HCT116 (cell line): ENCODE measurements at regions not wholly inside any gene's neighbourhood (a gene's known extent, or its start where the extent isn't known, plus 50 kb on each side); places are given as distances from the start of the nearest gene placed in this dataset.

Experiments
- ATAC-seq: fragments of 200-7000 bp; cut with Tn5 transposase; 2 replicates; pipeline ENCODE4 v1.9.1; 2020; ENCODE audit warnings: mild to moderate bottlenecking, moderate library complexity
- BruUV-seq: library from RNA; stranded (reverse); fragments of 400-500 nt; replicated peaks from 2 replicates; lab custom pipeline; 2021; lab: Mats Ljungman, UMichigan
- CTCF ChIA-PET: fragments of 300-600 bp; sonication (Branson Sonifier 250); formaldehyde crosslinking; loops from one replicate; lab custom pipeline; 2021; ENCODE audit warnings: antibody characterized with exemption; lab: Charles Lee
- POLR2A ChIA-PET: fragments of 300-600, 350-600 bp; sonication (Branson Sonifier 250); formaldehyde crosslinking; loops from one replicate; lab custom pipeline; 2021; ENCODE audit warnings: antibody characterized with exemption; lab: Charles Lee
- RAD21 ChIA-PET, 2 experiments: fragments of 300-600 bp; sonication (Branson Sonifier 250); formaldehyde crosslinking; loops; one replicate each; lab custom pipeline; 2023; ENCODE audit warnings: low total read pairs in 2 of 2; ENCODE audit not compliant: uncharacterized antibody in 2 of 2, unreplicated experiment in 2 of 2, low non-redundant PET in 1 of 2; lab: Charles Lee
- DNase-seq: peaks from one replicate; pipeline ENCODE4 v3.0.0-alpha.2; 2010; ENCODE audit warnings: low read depth, low spot score
- H2AFZ ChIP-seq: fragments of 200-600 bp; shearing (Covaris generic), sonication (generic); 2 replicates; pipeline ENCODE4 v1.6.1; 2017; ENCODE audit warnings: low read depth, mixed run types, mixed read lengths, antibody characterized with exemption, low read length; ENCODE audit not compliant: poor library complexity, severe bottlenecking
- H3K27ac ChIP-seq: 2 replicates; pipeline ENCODE4 v1.5.1; 2012; ENCODE audit warnings: low read depth, low read length
- H3K27me3 ChIP-seq: fragments of 200-600 bp; sonication (generic); 2 replicates; pipeline ENCODE4 v1.6.1; 2016; ENCODE audit warnings: mixed run types, low read length, mixed read lengths; ENCODE audit not compliant: insufficient read depth
- H3K36me3 ChIP-seq, 2 experiments: fragments of 200-500 bp in 1 of 2; fragments of 200-600 bp in 1 of 2; sonication (Bioruptor generic) in 1 of 2; sonication (generic) in 1 of 2; 2 replicates each; pipeline versions ENCODE4 v1.5.1 to v1.6.1; 2014 to 2016; ENCODE audit warnings: low read length in 2 of 2, inconsistent platforms in 1 of 2, mixed read lengths in 1 of 2, mixed run types in 1 of 2; ENCODE audit not compliant: insufficient read depth in 2 of 2, control insufficient read depth in 1 of 2
- H3K4me1 ChIP-seq, 2 experiments: fragments of 200-600 bp in 1 of 2; sonication (generic) in 1 of 2; 2 replicates each; pipeline versions ENCODE4 v1.5.1 to v1.6.1; 2012 to 2017; ENCODE audit warnings: low read length in 2 of 2, inconsistent platforms in 1 of 2, mild to moderate bottlenecking in 1 of 2, mixed read lengths in 1 of 2, mixed run types in 1 of 2, moderate library complexity in 1 of 2; ENCODE audit not compliant: insufficient read depth in 2 of 2, control insufficient read depth in 1 of 2
- H3K4me2 ChIP-seq: fragments of 200-600 bp; sonication (generic); 2 replicates; pipeline ENCODE4 v1.6.1; 2017; ENCODE audit warnings: mixed run types, low read length, mixed read lengths
- H3K4me3 ChIP-seq, 2 experiments: fragments of 200-600 bp in 1 of 2; sonication (generic) in 1 of 2; replicated peaks in 1 of 2; 2 replicates each; pipeline ENCODE4 v1.5.1; 2011 to 2016; ENCODE audit warnings: low read length in 2 of 2, control low read depth in 1 of 2, low read depth in 1 of 2, mild to moderate bottlenecking in 1 of 2, mixed read lengths in 1 of 2, mixed run types in 1 of 2
- H3K79me2 ChIP-seq: fragments of 200-600 bp; sonication (generic); 2 replicates; pipeline ENCODE4 v1.6.1; 2017; ENCODE audit warnings: mild to moderate bottlenecking, mixed run types, low read length, moderate library complexity, mixed read lengths; ENCODE audit not compliant: insufficient read depth
- H3K9ac ChIP-seq: fragments of 200-600 bp; sonication (generic); 2 replicates; pipeline ENCODE4 v1.6.1; 2016; ENCODE audit warnings: low read length, mixed read lengths
- H3K9me2 ChIP-seq: fragments of 200-600 bp; sonication (generic), shearing (Covaris generic); 2 replicates; pipeline ENCODE4 v1.6.1; 2017; ENCODE audit warnings: mixed run types, mild to moderate bottlenecking, moderate library complexity; ENCODE audit not compliant: insufficient read depth
- H3K9me3 ChIP-seq, 2 experiments: fragments of 200-500 bp in 1 of 2; fragments of 200-600 bp in 1 of 2; sonication (Bioruptor generic) in 1 of 2; sonication (generic) in 1 of 2; 2 replicates each; pipeline ENCODE4 v1.6.1; 2014 to 2017; ENCODE audit warnings: low read length in 2 of 2, mixed read lengths in 2 of 2, inconsistent platforms in 1 of 2, low read depth in 1 of 2, mild to moderate bottlenecking in 1 of 2, mixed run types in 1 of 2, moderate library complexity in 1 of 2; ENCODE audit not compliant: control insufficient read depth in 1 of 2, insufficient read depth in 1 of 2
- H4K20me1 ChIP-seq: fragments of 200-600 bp; sonication (generic), shearing (Covaris generic); 2 replicates; pipeline ENCODE4 v1.6.1; 2017; ENCODE audit warnings: mixed run types, mild to moderate bottlenecking, moderate library complexity; ENCODE audit not compliant: insufficient read depth
- ELF1 ChIP-seq: IDR thresholded peaks from 2 replicates; pipeline ENCODE4 v1.6.1; 2012; ENCODE audit warnings: low read depth, borderline replicate concordance
- EZH2phosphoT487 ChIP-seq: fragments of 200-600 bp; IDR thresholded peaks from 2 replicates; pipeline ENCODE4 v1.6.1; 2018; ENCODE audit warnings: antibody characterized with exemption, borderline replicate concordance
- FOSL1 ChIP-seq: IDR thresholded peaks from 2 replicates; pipeline ENCODE4 v1.6.1; 2012; ENCODE audit warnings: low read depth
- POLR2A ChIP-seq: IDR thresholded peaks from 2 replicates; pipeline ENCODE4 v1.7.0; 2011; ENCODE audit warnings: borderline replicate concordance; ENCODE audit not compliant: insufficient read depth, insufficient read length; ENCODE audit errors: extremely low read depth
- POLR2AphosphoS5 ChIP-seq: IDR thresholded peaks from 2 replicates; pipeline ENCODE4 v1.6.1; 2011; ENCODE audit warnings: mild to moderate bottlenecking, low read depth, low read length, moderate library complexity
- RAD21 ChIP-seq: IDR thresholded peaks from 2 replicates; pipeline ENCODE4 v1.6.1; 2012; ENCODE audit warnings: low read depth, mild to moderate bottlenecking
- SIN3A ChIP-seq: IDR thresholded peaks from 2 replicates; pipeline ENCODE4 v1.6.1; 2012; ENCODE audit warnings: low read depth
- SRF ChIP-seq: IDR thresholded peaks from 2 replicates; pipeline ENCODE4 v1.6.1; 2012; ENCODE audit warnings: low read depth
- YY1 ChIP-seq: IDR thresholded peaks from 2 replicates; pipeline ENCODE4 v1.6.1; 2011; ENCODE audit warnings: low read length, low read depth, moderate library complexity, mild to moderate bottlenecking; ENCODE audit not compliant: insufficient replicate concordance; ENCODE audit errors: extremely low read depth
- ZNF274 ChIP-seq: fragments of 200-500 bp; sonication (Bioruptor generic); IDR thresholded peaks from 2 replicates; pipeline ENCODE4 v1.6.1; 2014; ENCODE audit warnings: mild to moderate bottlenecking, low read depth, low read length, inconsistent platforms
- intact Hi-C: fragments of 100-400 bp; cut with micrococcal nuclease; formaldehyde crosslinking; loops from 2 replicates; pipeline ENCODE4 v1.10.0; 2022
- TF ChIP-seq, protein P1 (sequence below): IDR thresholded peaks from 2 replicates; pipeline ENCODE4 v1.6.1; 2012
- TF ChIP-seq, protein P2 (sequence below), 3 experiments: fragments of 200-600 bp in 1 of 3; sonication (generic) in 1 of 3; IDR thresholded peaks in 2 of 3; conservative IDR thresholded peaks in 1 of 3; 2 replicates each; pipeline ENCODE4 v1.5.1; 2012 to 2017; ENCODE audit warnings: low read depth in 2 of 3, low read length in 2 of 3, antibody characterized with exemption in 1 of 3, borderline replicate concordance in 1 of 3, control low read depth in 1 of 3, mild to moderate bottlenecking in 1 of 3, mixed read lengths in 1 of 3, mixed run types in 1 of 3, moderate library complexity in 1 of 3; ENCODE audit not compliant: insufficient read depth in 1 of 3

DNA sequence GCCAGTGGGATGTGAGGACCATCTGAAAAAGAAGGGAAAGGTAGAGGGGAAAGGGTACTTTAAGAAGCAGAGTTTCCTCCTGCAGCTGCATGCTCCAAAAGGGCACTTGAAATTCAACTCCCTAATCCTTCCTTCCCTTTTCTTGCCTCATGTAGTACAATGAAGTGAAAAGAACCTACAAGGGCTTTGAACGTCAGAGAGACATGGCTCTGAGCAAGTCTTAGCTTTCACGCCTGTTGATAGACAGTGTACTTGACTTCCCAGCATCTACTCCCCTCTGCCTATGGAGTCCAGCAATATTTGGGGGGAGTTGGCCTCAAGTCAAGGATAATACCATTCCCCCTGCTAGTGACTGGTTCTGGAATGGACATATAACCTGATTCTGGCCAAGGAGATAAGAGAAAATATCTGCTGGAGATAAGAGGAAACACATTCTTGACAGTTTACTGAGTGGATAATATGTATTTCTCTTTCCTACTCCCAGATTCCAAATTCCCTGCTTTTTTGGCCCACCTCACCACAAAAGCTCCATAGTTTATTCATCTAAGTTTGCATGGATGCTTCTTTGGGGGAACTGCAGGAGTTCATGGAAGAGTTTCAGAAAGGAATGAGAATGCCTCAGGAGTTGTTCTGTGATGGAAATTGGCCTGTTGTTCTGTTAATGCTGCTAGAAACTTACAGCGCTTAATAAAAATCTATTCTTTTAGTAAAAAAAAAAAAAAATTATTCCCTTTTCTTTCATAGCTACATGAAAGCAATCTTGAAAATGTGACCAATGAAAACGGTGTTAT is 193.0 kb upstream of the TPM1 start:
- Histone ChIP-seq H3K9me3 (no peaks in the 10 kb centered on the region), H3K27ac (no peak overlapping the region), H3K9me2 (no peaks in the 10 kb centered on the region), H3K36me3 (no peaks in the 10 kb centered on the region), H3K79me2 (no peaks in the 10 kb centered on the region), H3K9ac (no peak overlapping the region), H3K4me1 (peaks cover 0 to 12% of the 10 kb centered on the region in 2 experiments; a peak in 2 of 4 replicates), H3K4me3 (no peak overlapping the region), H3K27me3 (no peaks in the 10 kb centered on the region), H4K20me1 (no peaks in the 10 kb centered on the region), H2AFZ (no peak overlapping the region), H3K4me2 (no peak overlapping the region)
- no peak for TF ChIP-seq SIN3A
- TF ChIP-seq, protein P1, sequence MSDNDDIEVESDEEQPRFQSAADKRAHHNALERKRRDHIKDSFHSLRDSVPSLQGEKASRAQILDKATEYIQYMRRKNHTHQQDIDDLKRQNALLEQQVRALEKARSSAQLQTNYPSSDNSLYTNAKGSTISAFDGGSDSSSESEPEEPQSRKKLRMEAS, result no peak
- TF ChIP-seq ZNF274, result no peak
- no peak for TF ChIP-seq SRF
- TF ChIP-seq, protein P2, sequence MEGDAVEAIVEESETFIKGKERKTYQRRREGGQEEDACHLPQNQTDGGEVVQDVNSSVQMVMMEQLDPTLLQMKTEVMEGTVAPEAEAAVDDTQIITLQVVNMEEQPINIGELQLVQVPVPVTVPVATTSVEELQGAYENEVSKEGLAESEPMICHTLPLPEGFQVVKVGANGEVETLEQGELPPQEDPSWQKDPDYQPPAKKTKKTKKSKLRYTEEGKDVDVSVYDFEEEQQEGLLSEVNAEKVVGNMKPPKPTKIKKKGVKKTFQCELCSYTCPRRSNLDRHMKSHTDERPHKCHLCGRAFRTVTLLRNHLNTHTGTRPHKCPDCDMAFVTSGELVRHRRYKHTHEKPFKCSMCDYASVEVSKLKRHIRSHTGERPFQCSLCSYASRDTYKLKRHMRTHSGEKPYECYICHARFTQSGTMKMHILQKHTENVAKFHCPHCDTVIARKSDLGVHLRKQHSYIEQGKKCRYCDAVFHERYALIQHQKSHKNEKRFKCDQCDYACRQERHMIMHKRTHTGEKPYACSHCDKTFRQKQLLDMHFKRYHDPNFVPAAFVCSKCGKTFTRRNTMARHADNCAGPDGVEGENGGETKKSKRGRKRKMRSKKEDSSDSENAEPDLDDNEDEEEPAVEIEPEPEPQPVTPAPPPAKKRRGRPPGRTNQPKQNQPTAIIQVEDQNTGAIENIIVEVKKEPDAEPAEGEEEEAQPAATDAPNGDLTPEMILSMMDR (IDR thresholded peaks at IDR 0.05 in 2 of 3, conservative IDR thresholded peaks at IDR 0.05 in 1 of 3; ENCODE audit: borderline replicate concordance in 1 of 3, insufficient read depth in 1 of 3, low read depth in 2 of 3, low read length in 2 of 3), result no peak
- no peak for TF ChIP-seq RAD21
- TF ChIP-seq EZH2phosphoT487, result no peak
- TF ChIP-seq FOSL1, result no peak
- TF ChIP-seq POLR2A, result no peak
- TF ChIP-seq YY1, result no peak
- TF ChIP-seq ELF1, result no peak
- TF ChIP-seq POLR2AphosphoS5, result no peak
- intact Hi-C loops, result loop anchor here (5.0 kb wide), 1 partner anchor 553 kb away; no protein-coding TSS in a partner anchor
- CTCF ChIA-PET, result interaction anchor here (1.0 to 2.7 kb wide), 2 partner anchors 244 to 553 kb away, joined by 3 to 26 read pairs; no protein-coding TSS in a partner anchor
- RAD21 ChIA-PET, result no interaction called here
- ATAC-seq (no peak), DNase-seq (no peak)
- no TSS peak for BruUV-seq
- POLR2A ChIA-PET, result no interaction called here
